Small intestine (tissue), 7 donors: ENCODE measurements at regions not wholly inside any gene's neighbourhood (a gene's known extent, or its start where the extent isn't known, plus 50 kb on each side); places are given as distances from the start of the nearest gene placed in this dataset.

Source experiments
- DNase-seq, 2 donors: peaks; one replicate each; pipeline versions ENCODE4 v3.0.0 to v3.0.0-alpha.2; 2013
- FAIRE-seq: peaks from 2 replicates; lab custom pipeline; 2012; peaks lifted over from hg19 to GRCh38; lab: Jason Lieb, UNC
- H3K27ac ChIP-seq, 3 donors: one replicate each; pipeline ENCODE4 v1.5.1; 2013; ENCODE audit warnings: low read length in 2 of 3, mild to moderate bottlenecking in 2 of 3, control low read depth in 1 of 3, inconsistent platforms in 1 of 3, low read depth in 1 of 3, moderate library complexity in 1 of 3
- H3K27me3 ChIP-seq, 3 donors: one replicate each; pipeline ENCODE4 v1.6.1; 2013; ENCODE audit warnings: low read length in 3 of 3, inconsistent platforms in 1 of 3; ENCODE audit not compliant: control insufficient read depth in 3 of 3, insufficient read depth in 3 of 3
- H3K36me3 ChIP-seq, 3 donors: one replicate each; pipeline ENCODE4 v1.6.1; 2013; ENCODE audit warnings: low read length in 3 of 3, inconsistent platforms in 1 of 3, low read depth in 1 of 3, mild to moderate bottlenecking in 1 of 3, moderate library complexity in 1 of 3; ENCODE audit not compliant: control insufficient read depth in 3 of 3, insufficient read depth in 2 of 3
- H3K4me1 ChIP-seq, 3 donors: one replicate each; pipeline ENCODE4 v1.6.1; 2013; ENCODE audit warnings: low read length in 2 of 3, inconsistent platforms in 1 of 3, low read depth in 1 of 3, mild to moderate bottlenecking in 1 of 3, moderate library complexity in 1 of 3; ENCODE audit not compliant: control insufficient read depth in 3 of 3, insufficient read depth in 2 of 3
- H3K4me3 ChIP-seq, 3 donors: one replicate each; pipeline ENCODE4 v1.5.1; 2013; ENCODE audit warnings: low read length in 3 of 3, control low read depth in 1 of 3, inconsistent platforms in 1 of 3, low read depth in 1 of 3, mild to moderate bottlenecking in 1 of 3, moderate library complexity in 1 of 3
- H3K9me3 ChIP-seq, 2 donors: one replicate each; pipeline ENCODE4 v1.6.1; 2013; ENCODE audit warnings: low read depth in 1 of 2, low read length in 1 of 2; ENCODE audit not compliant: control insufficient read depth in 2 of 2, insufficient read depth in 1 of 2
- WGBS, 3 donors: extraction: QIAGEN DNeasy Blood & Tissue Kit; methylation state at CpG; one replicate each; pipeline ENCODE4 v1.1.7; 2013; 5-methylcytosine and 5-hydroxymethylcytosine counted together
- donor health status: healthy with polysubstance abuse.
- donor health status: control.
- donor health status: control.
- donor health status: Bipolar disorder and iron deficiency.
- donor health status: healthy.

DNA sequence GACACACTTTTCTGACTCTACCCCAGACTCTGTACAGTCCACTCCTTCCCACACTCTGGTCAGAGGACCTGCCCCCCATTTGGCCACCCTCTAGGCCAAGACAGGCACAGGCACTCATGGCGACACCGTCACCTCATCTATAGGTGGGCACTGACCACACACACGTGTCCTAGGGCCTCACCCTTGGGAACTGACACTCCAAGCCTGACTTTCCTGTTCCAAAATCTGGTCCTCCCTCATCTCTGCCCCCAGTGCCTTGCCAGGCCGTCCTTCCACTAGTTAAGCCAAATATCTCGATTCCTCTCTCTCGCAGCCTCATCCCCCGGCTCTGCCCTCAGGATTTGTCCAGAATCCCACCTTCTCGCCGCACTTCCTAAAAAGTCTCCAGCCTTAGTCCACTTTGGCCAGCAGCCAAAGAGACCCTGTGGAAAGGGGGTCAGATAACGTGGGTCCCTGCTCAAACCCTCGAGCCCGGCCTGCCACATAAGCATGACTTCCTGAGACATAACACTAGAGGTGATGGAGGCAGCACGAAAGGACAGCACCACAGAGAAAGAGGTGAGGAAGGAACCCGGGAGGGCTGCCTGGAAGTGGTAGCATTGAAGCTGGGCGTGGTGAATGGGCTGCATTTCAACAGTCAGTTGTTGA lies 105.8 kb upstream of the OTOS start:
- no peaks in the 10 kb centered on the region for H3K36me3 ChIP-seq
- 89 to 92% (median 90%) methylated on average over 15 of the region's 15 CpGs for WGBS, 3 donors
- H3K4me3 ChIP-seq = no peak overlapping the region
- H3K27ac ChIP-seq = peak overlapping the region in 1 of 3 donors; percentile 4
- H3K27me3 ChIP-seq = no peaks in the 10 kb centered on the region
- DNase-seq (no peak), FAIRE-seq (no peak)
- H3K4me1 ChIP-seq = peaks cover 0 to 9% (median 0%) of the 10 kb centered on the region in 3 donors
- no peaks in the 10 kb centered on the region for H3K9me3 ChIP-seq

DNA sequence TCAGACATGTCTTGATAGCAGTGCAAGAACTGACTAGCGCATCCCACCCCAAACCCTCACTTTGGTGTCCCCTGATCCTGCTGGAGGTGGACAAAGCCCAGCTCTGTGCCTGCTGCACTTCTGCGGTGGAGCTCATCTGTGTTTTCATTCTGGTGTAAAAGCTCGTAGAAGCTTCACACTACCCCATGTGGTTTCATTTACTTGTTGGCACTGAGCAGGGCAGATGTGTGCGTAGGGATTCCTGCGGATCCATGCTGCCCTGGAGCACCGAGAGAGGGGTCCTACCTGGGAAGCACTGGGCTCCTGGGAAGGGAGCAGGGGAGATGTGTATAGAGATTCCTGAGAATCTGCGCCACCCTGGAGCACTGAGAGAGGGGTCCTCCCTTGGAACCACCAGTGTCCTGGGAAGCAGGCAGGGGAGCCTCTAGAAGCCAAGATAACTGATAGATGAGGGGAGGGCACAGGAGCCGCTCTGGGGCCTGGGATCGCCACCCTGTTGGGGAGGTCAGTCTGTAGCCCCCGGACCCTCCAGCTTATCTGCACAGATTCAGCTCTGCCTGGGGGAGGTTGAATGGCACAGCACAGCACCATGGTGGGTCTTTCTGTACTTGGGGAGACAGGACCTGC lies 106.9 kb upstream of the OTOS start:
- 88 to 92% (median 90%) methylated on average over 10 of the region's 10 CpGs for WGBS, 3 donors
- H3K4me1 ChIP-seq = peaks cover 0 to 14% (median 0%) of the 10 kb centered on the region in 3 donors
- no peak for DNase-seq

DNA sequence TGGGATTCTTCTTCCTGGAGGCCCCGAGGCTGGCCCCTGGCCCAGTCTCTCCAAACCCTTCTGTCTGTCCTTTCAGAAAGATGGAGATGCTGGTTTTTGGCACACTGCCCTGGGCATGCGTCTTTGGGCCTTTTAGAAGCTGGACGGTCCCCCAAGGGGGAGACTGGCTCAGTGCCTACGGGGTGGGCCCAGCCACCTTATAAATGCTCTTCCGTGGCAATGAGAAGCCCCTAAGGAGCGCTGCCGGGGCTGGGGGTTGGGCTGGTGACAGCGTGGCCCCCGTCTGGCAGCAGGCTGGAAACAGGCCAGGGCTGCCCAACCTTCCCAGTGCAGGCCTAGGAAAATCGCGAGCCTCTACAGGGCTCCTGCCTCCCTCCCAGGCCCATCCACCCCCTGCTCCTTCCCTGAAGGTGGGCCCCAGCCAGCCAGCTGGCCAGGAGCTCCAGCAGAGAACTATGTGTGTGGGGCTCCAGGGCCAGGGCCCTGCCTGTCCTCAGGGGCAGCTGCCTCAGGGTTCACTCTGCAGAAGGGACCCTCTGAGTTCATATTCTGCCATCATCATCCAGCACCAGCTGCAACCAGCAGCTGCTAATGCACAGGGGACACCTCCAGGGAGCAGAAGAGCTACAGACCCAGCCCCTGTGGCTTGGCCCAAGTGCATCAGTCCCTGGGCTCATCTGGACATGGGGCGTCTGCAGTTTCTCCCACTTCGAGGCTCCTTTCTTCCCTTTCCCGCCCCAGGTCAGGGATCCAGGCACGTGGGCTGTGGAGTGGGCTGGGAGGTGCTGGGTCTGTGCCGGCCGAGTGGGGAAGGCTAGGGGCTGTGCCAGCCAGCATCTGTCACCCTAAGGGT lies 107.6 kb upstream of the OTOS start:
- no peak overlapping the region for H3K27ac ChIP-seq
- DNase-seq (no peak), FAIRE-seq (no peak)
- H3K9me3 ChIP-seq = no peaks in the 10 kb centered on the region
- no peaks in the 10 kb centered on the region for H3K36me3 ChIP-seq
- H3K4me3 ChIP-seq = no peak overlapping the region
- WGBS, 3 donors = 69 to 86% (median 72%) methylated on average over 17 of the region's 17 CpGs
- no peaks in the 10 kb centered on the region for H3K27me3 ChIP-seq
- H3K4me1 ChIP-seq = peaks cover 0 to 14% (median 0%) of the 10 kb centered on the region in 3 donors

More for the DNA sequence above, 106.9 kb upstream of the OTOS start:
- H3K36me3 ChIP-seq = no peaks in the 10 kb centered on the region
- H3K4me3 ChIP-seq = no peak overlapping the region
- no peaks in the 10 kb centered on the region for H3K27me3 ChIP-seq
- no peak for FAIRE-seq
- no peak overlapping the region for H3K27ac ChIP-seq
- no peaks in the 10 kb centered on the region for H3K9me3 ChIP-seq

DNA sequence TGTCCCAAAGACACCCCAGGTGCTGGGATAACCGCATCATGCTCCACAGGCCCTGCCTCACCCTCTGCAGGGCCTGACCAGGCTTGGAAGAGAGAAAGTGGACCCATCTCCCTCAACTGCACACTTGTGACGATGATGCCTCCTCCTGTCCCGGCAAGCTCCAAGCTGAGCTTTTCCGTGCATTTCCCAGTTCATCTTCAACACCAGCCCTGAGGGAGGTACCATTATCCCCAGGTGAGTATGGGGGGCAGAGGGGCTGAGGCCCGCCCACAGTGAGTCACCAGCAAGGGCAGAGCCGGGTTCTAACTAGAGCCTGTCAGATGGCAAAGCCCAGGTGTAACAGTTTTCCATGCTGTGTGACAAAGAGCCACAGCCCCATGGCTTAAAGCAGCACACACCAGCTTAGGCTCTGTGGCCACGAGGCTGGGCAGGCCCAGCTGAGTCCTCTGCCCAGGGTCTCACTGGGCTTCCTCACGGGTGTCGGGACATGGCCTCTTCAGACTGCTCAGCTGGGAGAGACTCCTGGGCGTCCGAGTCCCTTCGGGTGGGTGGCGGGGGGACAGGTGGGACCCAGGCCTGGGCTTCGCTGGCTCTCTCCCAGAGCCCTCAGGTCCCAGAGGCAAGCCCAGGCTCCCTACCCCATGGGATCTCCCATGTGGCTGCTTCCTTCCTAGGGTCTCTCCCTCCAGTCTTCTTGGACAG lies 108.4 kb upstream of the OTOS start:
- DNase-seq (no peak), FAIRE-seq (no peak)
- H3K27ac ChIP-seq = no peak overlapping the region

DNA sequence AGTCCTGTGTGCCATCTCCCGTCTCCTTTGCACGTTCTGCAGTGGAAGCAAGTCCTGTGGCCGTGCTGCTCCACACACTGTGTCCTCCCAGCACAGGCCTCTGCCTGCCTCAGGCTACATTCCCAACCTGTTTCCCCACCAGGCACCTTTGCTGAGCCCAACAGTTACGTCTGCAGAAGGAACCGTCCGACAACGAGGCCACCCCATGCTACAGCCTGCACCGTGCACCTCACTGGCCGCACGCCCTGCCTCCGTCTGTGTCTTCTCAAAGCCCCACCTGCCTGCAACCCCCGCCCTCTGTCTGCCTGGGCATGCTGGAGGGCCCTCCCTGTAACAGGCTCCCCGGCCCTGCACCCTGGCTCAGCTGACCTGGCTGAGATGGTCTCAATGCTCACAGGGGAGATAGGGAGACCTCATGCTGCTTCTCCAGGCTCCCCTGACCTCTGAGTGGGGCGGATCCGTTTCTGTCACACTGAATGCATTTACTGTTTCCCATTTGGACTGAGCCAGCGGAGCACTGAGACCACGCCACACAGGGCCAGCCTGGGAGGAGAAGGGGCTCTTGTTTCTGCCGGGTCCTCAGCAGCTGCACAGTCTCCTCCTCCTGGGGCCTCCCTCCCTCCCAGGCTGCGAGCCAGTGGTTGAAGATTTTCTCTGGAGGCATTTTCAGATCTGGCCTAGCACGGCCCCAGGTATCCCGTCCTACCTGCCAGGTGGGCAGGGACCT lies 109.1 kb upstream of the OTOS start:
- DNase-seq (no peak), FAIRE-seq (no peak)
- Histone ChIP-seq H3K27ac (no peak overlapping the region), H3K9me3 (no peaks in the 10 kb centered on the region), H3K36me3 (no peaks in the 10 kb centered on the region), H3K4me1 (peaks cover 0 to 14% (median 0%) of the 10 kb centered on the region in 3 donors), H3K27me3 (no peaks in the 10 kb centered on the region), H3K4me3 (no peak overlapping the region)
- 82 to 86% (median 82%) methylated on average over 21 of the region's 21 CpGs for WGBS, 3 donors

More for the DNA sequence above, 108.4 kb upstream of the OTOS start:
- Histone ChIP-seq H3K9me3 (no peaks in the 10 kb centered on the region), H3K4me3 (no peak overlapping the region), H3K36me3 (no peaks in the 10 kb centered on the region), H3K4me1 (peaks cover 0 to 14% (median 0%) of the 10 kb centered on the region in 3 donors), H3K27me3 (no peaks in the 10 kb centered on the region)
- WGBS, 3 donors = 78 to 86% (median 81%) methylated on average over 14 of the region's 14 CpGs

DNA sequence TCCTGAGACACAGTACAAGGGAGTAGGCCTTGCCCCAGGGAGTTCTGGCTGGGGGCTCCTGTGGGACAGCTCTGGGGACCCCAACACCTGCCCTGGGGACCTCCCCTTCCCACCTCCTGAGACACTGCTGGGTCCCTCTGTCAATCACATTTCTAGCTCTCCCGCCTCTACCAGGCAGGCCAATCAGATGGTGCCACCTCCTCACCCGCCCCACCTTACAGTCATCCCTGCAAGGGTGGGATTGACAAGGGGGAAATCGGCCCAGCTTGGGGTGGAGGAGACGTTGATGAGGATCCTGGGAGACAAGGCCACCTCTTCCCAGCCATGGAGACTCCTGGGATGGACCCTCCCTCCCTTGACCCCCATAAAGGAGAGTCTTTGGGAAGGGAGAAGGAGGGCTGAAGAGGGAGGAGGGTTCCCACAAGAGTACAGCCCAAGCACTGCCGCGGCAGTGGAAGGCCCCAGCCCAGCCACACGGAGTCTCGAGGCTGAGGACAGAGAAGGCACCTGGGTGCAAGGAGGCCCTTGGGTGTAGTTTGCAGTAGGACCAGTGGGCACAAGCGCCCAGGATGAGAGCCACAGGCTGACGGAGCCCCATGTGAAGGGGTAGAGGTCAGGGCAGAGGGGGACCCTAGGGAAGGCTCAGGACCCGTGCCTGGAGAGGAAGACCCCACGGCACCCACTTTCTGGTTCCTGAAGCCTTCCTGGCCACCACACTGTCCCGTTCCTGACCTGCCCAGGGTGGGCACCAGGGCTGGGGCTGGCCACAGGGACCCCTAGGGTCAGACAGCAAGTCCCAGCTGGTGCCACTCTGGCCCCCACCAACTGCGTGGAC lies 109.9 kb upstream of the OTOS start:
- Histone ChIP-seq H3K36me3 (no peaks in the 10 kb centered on the region), H3K27me3 (no peaks in the 10 kb centered on the region), H3K9me3 (no peaks in the 10 kb centered on the region), H3K27ac (peak overlapping the region in 1 of 3 donors; percentile 78), H3K4me3 (no peak overlapping the region), H3K4me1 (peaks cover 0 to 16% (median 0%) of the 10 kb centered on the region in 3 donors)
- DNase-seq = no peak
- no peak for FAIRE-seq
- 79 to 89% (median 84%) methylated on average over 14 of the region's 14 CpGs for WGBS, 3 donors
